GM18907 (cell line): ENCODE measurements at regions not wholly inside any gene's neighbourhood (a gene's known extent, or its start where the extent isn't known, plus 50 kb on each side); places are given as distances from the start of the nearest gene placed in this dataset.
"Not testable (repeated sequence)": the region's sequence is repeated elsewhere in the genome, so short reads cannot be mapped to it uniquely, and the experiment has no call there.

Experiments
- ATAC-seq: cut with Tn5 transposase; IDR thresholded peaks from one replicate; pipeline ENCODE4 v1.9.1; 2021; ENCODE audit warnings: mild to moderate bottlenecking, moderate library complexity; ENCODE audit not compliant: unreplicated experiment

DNA sequence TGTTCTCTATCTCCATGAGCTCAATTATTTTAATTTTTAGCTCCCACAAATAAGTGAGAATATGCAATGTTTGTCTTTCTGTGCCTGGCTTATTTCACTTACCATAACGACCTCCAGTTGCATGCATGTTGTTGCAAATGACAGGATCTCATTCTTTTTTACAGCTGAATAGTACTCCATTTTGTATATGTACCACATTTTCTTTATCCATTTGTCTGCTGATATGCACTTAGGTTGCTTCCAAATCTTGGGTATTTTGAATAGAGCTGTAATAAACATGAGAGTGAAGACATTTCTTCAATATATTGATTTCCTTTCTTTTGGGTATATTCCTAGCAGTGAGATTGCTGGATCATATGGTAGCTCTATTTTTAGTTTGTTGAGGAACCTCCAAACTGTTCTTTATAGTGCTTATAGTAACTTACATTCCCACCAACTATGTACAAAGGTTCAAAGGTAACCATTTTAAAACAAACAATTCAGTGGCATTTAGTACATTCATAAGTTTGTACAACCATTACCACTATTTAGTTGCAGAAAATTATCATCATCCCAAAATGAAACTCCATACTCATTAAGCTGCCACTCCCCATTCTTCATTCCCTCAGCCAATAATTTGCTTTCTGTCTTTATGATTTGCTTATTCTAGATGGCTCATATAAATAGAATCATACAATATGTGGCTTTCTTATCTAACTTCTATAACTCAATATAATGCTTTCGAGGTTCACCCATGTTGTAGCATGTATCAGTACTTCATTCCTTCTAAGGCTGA lies 255.9 kb upstream of the NFIA start:
- ATAC-seq: no peak

DNA sequence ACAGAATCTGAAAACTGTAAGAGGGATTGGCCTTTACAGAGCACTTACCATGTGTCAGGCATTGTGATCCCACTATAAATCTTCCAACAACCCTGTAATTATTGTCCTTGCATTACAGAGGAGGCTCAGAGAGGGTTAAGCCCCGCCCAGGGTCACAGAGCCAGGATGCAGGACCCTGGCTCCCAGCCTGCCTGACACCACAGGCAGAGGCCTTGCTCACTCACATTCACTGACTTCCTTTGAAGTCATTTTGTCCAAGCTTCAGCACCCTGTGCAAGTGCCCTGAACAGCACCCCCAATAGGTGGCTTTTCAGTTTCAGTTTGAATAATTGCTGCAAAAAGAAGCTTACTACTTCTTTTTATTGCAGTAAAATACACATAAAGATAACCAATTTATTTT lies 256.8 kb upstream of the NFIA start:
- ATAC-seq: no peak

- ATAC-seq: no peak
Observed at GRCh38 chr1:60823151-60823550, 259.2 kb upstream of the NFIA start.

GRCh38 chr1:60822252-60822651 lies 260.1 kb upstream of the NFIA start:
- ATAC-seq: no peak

GRCh38 chr1:60821156-60821555 lies 261.2 kb upstream of the NFIA start:
- ATAC-seq: no peak

DNA sequence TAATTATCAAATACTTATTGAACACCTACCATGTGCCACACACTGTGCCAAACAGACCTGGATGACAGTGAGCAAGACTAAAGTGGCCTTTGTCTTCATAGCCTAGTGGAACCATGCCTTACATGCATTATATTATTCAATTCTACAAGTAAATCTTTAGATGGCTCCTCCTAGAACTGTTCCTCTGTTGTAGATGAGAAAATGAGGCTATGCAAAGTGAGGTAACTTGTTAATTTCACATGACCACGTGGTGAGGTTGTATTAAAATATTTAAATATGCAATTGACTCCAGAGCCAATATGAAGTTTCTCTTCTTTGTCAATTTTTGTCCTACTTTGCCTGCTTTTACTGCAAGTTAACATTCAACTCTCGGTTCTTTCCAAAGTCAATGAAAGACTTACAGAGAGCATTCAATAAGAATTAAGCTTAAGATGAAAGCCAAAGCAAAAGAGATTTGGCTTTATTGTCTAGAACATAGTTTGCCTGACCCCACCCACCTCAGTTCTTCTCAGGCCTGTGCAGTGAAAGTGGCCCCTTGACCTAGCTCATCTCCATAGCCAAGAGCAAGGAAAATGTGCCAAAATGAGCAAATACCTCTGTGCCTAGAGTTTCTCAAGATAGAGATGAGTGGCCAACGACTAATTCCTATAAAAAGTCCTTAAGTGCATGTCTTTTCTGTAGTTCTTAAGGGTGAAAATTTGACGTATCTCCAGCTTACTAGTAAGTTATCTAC lies 263.2 kb upstream of the NFIA start:
- no peak for ATAC-seq

- no peak for ATAC-seq
Observed at GRCh38 chr1:60813071-60813470, 269.3 kb upstream of the NFIA start.

- ATAC-seq: no peak
Observed at GRCh38 chr1:60809204-60809980, 273.0 kb upstream of the NFIA start.

- no peak for ATAC-seq
Observed at GRCh38 chr1:60808676-60809075, 273.7 kb upstream of the NFIA start.

- no peak for ATAC-seq
Observed at GRCh38 chr1:60802884-60803283, 279.5 kb upstream of the NFIA start.

DNA sequence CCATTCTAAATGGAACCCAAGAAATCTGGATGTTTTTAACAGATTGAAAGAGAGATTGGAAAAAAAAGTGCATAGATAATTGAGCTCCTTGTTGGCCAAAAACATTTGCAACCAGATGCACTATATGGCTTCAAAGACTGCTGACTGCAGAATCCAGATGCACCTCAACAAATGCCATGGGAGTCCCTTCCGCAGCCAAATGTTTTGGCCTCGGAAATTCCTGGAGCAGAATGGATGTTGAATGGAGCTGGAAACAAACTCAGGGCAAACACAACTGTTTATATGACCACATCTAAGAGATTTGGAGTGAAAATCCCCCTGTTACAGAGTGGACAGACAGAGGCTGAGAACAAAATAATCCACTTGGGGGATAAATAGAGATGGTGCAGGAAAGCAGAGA lies 285.0 kb upstream of the NFIA start:
- no peak for ATAC-seq

GRCh38 chr1:60791226-60791625 lies 291.1 kb upstream of the NFIA start:
- ATAC-seq: no peak

- ATAC-seq: not testable (repeated sequence)
Observed at GRCh38 chr1:60773099-60773498, 309.3 kb upstream of the NFIA start.

GRCh38 chr1:60769082-60769481 lies 313.3 kb upstream of the NFIA start:
- no peak for ATAC-seq

DNA sequence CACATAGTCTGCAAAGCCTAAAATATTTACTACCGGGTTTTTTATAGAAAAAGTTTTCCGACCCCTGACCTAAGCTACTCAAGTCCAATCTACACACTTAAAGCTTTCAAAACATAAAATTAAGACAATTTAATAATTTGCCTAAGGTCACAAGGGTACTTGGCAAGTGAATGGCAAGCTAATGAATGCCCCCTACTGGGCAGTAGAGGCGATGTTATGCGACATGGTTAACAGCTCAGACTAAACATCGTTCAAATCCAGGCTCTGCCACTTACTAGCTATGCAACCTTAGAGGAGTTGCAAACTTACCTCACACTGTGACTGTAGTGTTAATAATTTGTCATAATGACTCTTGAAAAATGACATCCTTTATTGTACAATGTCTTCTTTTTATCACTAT lies 317.2 kb upstream of the NFIA start:
- no peak for ATAC-seq

DNA sequence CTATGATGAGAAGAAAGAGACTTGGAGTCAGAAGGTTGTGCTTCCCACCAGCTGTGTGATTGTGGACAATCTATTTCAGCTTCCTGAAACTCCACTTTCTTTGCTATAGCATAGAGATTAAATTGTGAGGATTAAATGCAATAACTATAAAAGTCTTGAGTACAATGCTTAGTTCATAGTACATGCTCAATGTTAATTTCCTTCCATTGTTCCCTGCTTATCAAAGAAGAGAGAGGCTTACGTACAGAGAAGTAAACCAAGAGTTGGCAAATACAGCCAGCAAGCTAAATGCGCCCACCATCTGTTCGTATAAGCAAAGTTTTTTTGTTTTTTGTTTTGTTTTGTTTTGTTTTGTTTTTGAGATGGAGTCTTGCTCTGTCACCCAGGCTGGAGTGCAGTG lies 317.9 kb upstream of the NFIA start:
- ATAC-seq: no peak

DNA sequence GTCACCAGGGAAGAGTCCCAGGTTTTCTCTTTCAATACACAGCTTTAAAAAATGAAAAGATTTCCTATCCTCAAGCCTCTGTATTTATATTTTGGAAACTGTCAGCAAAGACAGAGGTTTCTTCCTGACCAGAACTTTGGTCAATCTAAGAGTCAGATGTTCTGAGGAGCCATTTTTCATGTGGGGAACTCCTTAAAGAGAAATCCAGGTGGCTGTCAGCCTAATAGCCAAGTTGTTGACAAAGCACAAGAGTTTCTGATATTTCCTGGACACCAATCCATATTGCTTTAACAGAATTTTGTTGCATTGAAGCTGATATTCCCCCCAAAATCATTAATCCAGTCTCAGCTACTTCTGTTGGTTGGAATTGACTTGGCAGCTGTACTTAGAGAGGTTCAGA lies 318.6 kb upstream of the NFIA start:
- no peak for ATAC-seq

GRCh38 chr1:60762911-60763310 lies 319.4 kb upstream of the NFIA start:
- no peak for ATAC-seq

- ATAC-seq: no peak
Observed at GRCh38 chr1:60762176-60762575, 320.2 kb upstream of the NFIA start.

- ATAC-seq: no peak
Observed at GRCh38 chr1:60759291-60759690, 323.1 kb upstream of the NFIA start.

GRCh38 chr1:60757485-60757884 lies 324.9 kb upstream of the NFIA start:
- ATAC-seq: no peak
